Nephron progenitor cell (in vitro differentiated cells): ENCODE measurements at regions not wholly inside any gene's neighbourhood (a gene's known extent, or its start where the extent isn't known, plus 50 kb on each side); places are given as distances from the start of the nearest gene placed in this dataset.

Experiments
- DNase-seq: peaks from one replicate; pipeline ENCODE4 v3.0.0; 2021
- H3K27ac Mint-ChIP-seq: 2 replicates; pipeline ENCODE4 v1.8.0; 2021; ENCODE audit warnings: mild to moderate bottlenecking, moderate library complexity, mixed read lengths
- H3K27me3 Mint-ChIP-seq: 2 replicates; pipeline ENCODE4 v1.8.0; 2021; ENCODE audit warnings: mild to moderate bottlenecking, low read depth, mixed read lengths; ENCODE audit not compliant: poor library complexity
- H3K36me3 Mint-ChIP-seq: 2 replicates; pipeline ENCODE4 v1.8.0; 2021; ENCODE audit warnings: low read depth, mixed read lengths
- H3K4me1 Mint-ChIP-seq: 2 replicates; pipeline ENCODE4 v1.8.0; 2021; ENCODE audit warnings: mixed read lengths
- H3K4me3 Mint-ChIP-seq: 2 replicates; pipeline ENCODE4 v1.8.0; 2021; ENCODE audit warnings: mild to moderate bottlenecking, moderate library complexity, mixed read lengths
- H3K9me3 Mint-ChIP-seq: 2 replicates; pipeline ENCODE4 v1.8.0; 2021; ENCODE audit warnings: mild to moderate bottlenecking, moderate library complexity, mixed read lengths
- CTCF ChIP-seq: fragments of 200-600 bp; sonication (generic); IDR thresholded peaks from 2 replicates; pipeline ENCODE4 v1.5.0; 2021; ENCODE audit warnings: antibody characterized with exemption

GRCh38 chr2:23164173-23164572, 220.8 kb upstream of the KLHL29 start:
- no peak overlapping the region for H3K4me3 Mint-ChIP-seq
- peaks cover 7% of the 10 kb centered on the region for H3K27me3 Mint-ChIP-seq

DNA sequence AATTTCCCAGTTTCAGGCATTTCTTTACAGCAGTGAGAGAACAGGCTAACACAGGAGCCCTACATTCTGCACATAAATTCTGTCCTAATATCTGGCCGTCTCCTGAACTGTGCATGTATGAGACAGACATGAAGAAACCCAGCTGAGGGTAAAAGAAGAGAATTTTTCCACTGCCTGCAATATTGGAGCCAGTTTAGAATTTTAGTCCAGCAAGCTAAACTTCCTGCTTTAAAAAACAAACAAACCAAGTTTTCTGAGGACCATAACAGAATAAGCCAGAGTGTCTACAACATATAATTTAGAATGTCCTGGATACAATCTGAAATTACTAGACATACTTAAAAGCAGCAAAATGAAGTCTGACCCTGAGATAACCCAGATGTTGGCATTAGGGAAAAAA, 215.1 kb upstream of the KLHL29 start:
- no peak overlapping the region for H3K4me3 Mint-ChIP-seq
- peaks cover 19% of the 10 kb centered on the region for H3K9me3 Mint-ChIP-seq
- no peak for TF ChIP-seq CTCF
- H3K27me3 Mint-ChIP-seq = peaks cover 11% of the 10 kb centered on the region
- DNase-seq = no peak
- H3K27ac Mint-ChIP-seq = no peak overlapping the region
- no peaks in the 10 kb centered on the region for H3K4me1 Mint-ChIP-seq
- H3K36me3 Mint-ChIP-seq = no peaks in the 10 kb centered on the region

More at GRCh38 chr2:23164173-23164572, 220.8 kb upstream of the KLHL29 start:
- DNase-seq = no peak
- H3K36me3 Mint-ChIP-seq = no peaks in the 10 kb centered on the region
- no peaks in the 10 kb centered on the region for H3K9me3 Mint-ChIP-seq
- no peak overlapping the region for H3K27ac Mint-ChIP-seq
- no peak for TF ChIP-seq CTCF
- H3K4me1 Mint-ChIP-seq = no peaks in the 10 kb centered on the region

DNA sequence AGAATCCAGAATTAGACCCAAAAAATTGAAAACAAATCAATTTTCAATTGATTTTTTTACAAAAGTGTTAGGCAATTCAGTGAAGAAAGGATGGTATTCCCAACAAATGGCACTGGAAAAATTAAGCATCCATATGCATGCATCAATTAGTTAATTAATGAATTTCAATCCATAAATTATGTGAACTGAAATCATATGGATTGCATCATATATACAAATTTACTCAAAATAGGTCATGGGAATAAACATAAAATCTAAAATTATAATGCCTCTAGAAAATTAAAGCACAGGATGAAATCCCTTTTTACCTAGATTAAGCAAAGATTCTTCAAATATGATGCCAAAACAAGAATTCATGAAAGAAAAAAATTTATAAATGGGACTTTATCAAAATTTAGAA, 213.9 kb upstream of the KLHL29 start:
- Mint-ChIP-seq H3K27me3 (peaks cover 9% of the 10 kb centered on the region), H3K4me3 (no peak overlapping the region), H3K27ac (no peak overlapping the region), H3K4me1 (no peaks in the 10 kb centered on the region), H3K9me3 (peaks cover 25% of the 10 kb centered on the region), H3K36me3 (no peaks in the 10 kb centered on the region)
- no peak for DNase-seq
- no peak for TF ChIP-seq CTCF

DNA sequence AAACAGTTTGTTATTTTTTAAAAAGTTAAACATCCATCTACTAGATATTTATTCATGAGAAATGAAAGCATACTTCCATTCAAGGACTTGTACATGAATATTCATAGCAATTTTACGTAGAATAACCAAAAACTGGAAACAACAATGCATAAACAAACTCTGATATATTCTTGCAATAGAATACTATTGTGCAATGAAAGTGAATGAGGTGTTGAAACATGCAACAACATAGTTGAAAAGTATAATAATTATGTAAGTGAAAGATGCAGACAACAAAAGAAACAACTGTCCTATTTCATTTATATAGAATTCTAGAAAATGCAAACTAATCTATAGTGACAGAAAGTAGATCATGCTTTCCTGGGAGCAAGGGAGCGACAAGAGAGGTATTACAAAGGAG, 206.6 kb upstream of the KLHL29 start:
- Mint-ChIP-seq H3K27ac (no peak overlapping the region), H3K4me1 (no peaks in the 10 kb centered on the region), H3K4me3 (no peak overlapping the region), H3K27me3 (no peaks in the 10 kb centered on the region), H3K36me3 (no peaks in the 10 kb centered on the region), H3K9me3 (peaks cover 23% of the 10 kb centered on the region)
- DNase-seq = no peak
- no peak for TF ChIP-seq CTCF

DNA sequence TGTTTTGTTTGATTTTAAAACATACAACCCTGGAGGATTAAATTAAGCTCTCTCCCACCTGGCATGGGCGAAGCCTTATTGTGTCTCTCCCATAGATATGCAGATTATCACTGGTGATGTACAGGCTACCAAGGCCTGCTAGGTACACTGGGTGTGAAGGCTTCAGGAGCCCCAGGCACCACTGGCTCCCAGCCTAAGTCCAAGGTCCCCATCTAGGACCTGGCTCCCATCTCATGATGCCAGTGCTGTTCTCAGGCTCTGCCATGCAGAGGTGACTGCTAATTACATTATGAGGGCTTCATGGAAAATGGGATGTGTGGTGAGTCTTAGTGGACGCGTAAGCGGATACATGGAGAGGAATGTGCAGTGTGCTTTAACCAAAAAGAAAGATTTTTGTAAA, 201.2 kb upstream of the KLHL29 start:
- no peak for TF ChIP-seq CTCF
- H3K27ac Mint-ChIP-seq = no peak overlapping the region
- no peaks in the 10 kb centered on the region for H3K27me3 Mint-ChIP-seq
- no peaks in the 10 kb centered on the region for H3K4me1 Mint-ChIP-seq
- no peak overlapping the region for H3K4me3 Mint-ChIP-seq
- H3K36me3 Mint-ChIP-seq = no peaks in the 10 kb centered on the region
- peaks cover 12% of the 10 kb centered on the region for H3K9me3 Mint-ChIP-seq
- no peak for DNase-seq

GRCh38 chr2:23198316-23199114, 186.5 kb upstream of the KLHL29 start:
- peaks cover 8% of the 10 kb centered on the region for H3K27me3 Mint-ChIP-seq
- H3K4me1 Mint-ChIP-seq = no peaks in the 10 kb centered on the region
- DNase-seq = no peak
- no peak for TF ChIP-seq CTCF
- H3K27ac Mint-ChIP-seq = no peak overlapping the region
- H3K4me3 Mint-ChIP-seq = no peak overlapping the region
- H3K9me3 Mint-ChIP-seq = peaks cover 10% of the 10 kb centered on the region
- no peaks in the 10 kb centered on the region for H3K36me3 Mint-ChIP-seq
